HG03378 (cell line): ENCODE measurements at regions not wholly inside any gene's neighbourhood (a gene's known extent, or its start where the extent isn't known, plus 50 kb on each side); places are given as distances from the start of the nearest gene placed in this dataset.

Experiments
- ATAC-seq: cut with Tn5 transposase; IDR thresholded peaks from one replicate; pipeline ENCODE4 v1.9.1; 2021; ENCODE audit warnings: mild to moderate bottlenecking, moderate library complexity; ENCODE audit not compliant: unreplicated experiment

DNA sequence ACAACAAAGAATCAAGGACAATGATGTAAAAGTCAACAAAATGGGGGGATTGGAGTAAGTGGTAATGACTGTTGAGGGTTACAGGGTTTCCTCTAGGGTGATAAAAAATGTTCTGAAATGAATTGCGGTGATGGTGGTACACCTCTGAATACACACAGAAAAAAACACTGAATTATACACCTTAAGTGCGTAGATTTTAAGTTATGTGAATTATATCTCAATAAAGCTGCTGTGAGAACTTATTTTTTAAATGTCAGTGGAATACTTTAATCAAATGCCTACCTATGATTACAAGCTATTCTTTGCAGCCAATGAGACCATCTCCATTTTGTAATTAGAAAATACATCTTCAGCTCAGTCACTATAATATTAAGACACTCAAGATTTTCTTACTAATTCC is 53.5 kb downstream of the ZNF608 start:
- ATAC-seq: no peak

DNA sequence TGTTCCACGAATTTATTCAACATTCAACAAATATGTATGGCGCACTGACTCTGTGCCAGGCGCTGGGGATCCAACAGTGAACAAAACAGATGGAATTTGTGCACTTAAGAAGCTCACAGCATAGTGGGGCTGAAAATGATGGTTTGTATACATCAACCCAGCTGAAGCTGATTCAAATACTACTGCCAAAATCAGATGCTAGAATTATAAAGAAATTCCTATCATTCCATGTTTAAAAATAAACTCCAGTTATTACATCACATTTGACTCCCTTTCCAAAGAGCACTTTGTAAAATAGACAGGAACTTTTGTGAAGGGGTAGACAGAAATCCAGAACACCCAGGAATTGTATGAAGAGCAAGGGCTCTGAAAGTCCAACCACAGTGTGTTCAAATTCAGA is 54.1 kb downstream of the ZNF608 start:
- no peak for ATAC-seq

DNA sequence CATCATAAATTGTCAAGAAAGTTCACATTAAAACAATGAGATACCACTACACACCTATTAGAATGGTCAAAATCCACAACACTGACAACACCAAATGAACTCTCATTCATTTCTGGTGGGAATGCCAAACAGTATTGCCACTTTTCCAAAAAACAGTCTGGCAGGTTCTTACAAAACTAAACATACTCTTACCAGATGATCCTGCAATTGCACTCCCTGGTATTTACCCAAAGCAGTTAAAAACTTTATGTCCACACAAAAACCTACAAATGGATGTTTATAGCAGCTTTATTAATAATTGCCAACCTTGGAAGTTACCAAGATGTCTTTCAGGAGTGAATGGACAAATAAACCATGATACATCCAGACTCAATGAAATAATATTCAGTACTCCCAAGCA is 56.8 kb downstream of the ZNF608 start:
- no peak for ATAC-seq

DNA sequence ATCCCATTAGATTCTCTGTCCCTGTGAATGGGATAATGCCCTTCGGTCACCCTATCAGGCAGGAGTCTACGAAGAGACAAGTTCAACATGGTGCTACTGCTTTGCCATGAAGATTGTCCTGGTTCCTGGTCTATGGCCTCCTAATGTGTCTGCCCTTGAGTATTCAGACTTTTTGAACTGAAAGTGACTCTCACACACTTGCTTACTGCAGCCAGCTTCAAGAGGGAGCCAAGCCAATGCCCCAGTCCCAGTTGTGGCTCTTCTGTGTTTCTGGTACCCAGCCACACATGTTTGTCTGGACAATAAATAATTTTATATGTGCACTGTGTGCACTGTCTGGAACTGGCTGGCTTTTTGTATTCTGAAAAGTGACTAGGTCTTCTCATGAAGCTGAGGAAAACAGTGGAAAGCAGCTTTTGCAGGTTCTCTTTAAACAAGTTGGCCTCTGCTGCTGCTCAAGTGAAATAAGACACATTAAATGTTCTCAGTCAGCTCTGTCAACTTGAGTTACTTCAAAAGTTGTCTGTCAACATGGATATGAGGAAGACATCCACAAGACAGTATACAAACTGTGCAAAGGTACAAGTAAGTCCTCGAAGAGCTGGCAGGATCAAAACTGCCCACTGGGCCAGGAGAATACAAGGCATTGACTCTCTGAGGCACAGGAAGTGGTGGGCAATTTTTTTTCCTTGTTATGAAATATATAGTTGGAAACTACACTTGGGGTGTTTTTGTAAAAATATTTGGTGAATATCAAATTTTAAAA is 60.0 kb downstream of the ZNF608 start:
- ATAC-seq: no peak

DNA sequence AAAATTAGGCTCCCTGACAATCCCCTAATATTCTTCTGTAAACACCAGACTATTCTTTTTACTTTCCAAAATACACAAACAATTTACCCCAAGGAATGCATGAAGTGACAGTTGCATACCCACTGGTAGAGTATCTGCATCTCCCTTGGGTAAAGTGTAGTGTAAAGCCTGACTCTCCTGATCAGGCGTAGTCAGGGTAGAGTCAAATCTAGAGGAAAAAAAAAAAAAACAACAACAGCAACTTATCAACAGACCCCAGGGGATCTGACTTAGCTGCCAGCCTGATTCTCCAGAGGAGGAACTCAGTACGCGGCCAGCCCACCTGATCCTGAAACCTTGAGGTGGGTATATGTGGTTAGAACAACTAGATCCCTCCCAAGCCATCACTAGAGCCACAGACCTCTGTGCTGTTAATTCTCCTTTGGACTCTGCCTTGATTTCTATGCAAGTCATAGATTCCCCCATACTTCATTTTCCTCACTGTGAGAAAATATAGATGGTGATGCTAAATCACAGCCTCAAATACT is 61.0 kb downstream of the ZNF608 start:
- no peak for ATAC-seq

DNA sequence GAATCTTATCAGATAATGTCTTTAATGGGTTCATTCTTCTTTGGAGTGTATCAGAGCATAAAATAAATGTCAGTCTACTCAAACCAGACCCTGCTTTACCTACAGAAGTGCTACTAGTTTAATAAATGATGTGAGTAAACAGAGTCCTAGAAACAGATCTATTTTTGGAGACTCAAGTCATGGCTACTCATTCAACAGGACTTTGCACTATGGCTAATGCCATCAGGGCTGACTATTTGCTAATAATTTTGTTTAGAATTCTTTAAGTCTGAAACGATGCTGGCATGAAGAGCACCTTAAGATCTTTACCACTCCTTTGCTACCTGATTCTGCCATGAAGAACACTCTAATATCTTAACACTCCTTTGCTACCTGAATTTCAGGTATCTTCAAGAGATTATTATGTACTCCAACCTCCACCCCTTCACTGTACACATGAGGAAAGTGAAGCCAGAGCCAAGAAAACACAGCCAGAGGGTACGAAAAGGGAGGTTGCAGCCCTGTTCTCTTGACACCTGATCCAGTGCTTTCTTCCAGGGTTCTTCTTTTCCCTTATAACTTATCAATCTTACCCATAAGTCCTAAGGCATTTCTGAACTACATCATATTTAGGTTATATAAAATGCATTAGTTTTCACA is 62.4 kb downstream of the ZNF608 start:
- ATAC-seq: no peak

DNA sequence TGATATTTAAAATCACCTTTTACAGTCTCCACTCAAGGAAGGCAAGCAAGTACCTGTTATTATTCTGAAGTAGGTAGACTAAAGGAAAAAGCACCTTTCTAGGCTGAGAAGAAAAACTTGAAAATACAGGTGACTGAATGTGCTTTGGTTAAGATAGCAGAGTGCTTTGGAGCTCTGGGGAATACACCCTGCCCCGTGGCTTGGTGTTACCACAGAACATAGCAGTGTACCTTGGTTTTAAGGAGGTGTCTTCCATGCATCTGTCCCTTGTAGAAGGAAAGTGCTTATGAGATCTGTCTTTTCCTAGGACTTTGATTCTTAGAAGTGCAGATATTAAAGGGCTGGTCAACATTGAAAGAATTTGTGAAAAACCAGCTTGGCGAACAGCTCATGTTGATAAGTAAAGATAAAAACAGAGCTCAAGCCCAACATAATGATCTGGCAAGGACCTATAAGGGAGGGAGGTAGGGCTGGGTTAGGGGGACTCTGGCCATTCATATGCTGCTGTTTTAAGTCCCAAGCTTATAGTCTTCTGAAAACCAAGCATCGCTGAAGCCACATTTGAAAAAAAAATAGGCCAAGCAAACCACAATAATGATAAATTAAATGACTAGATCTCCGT is 66.8 kb downstream of the ZNF608 start:
- ATAC-seq: no peak

DNA sequence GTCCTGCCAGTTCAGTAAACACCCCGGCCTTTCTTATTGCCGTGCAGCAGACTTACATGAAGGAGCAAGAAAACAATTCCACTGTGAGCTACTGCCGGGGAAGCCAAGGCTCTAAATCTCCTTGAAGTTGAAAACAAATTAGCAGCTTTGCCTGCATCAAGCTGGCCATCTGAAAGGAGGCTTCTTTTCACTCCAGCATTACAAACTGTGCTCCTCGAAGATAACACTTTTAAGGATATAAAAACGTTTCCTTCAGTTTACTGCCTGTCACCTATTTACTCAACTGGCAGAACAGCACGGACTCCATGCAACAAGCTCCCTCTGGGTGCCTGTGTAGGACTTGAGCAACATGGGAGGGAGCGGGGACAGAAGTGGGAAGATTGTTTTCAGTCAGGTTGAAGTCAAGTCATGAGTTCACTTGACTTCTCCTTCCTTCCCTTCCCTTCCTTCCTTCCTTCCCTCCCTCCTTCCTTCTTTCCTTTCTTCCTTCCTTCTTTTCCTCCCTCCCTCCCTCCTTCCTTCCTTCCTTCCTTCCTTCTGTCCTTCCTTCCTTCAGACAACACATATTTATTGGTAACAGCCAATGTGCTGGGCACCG is 67.4 kb downstream of the ZNF608 start:
- no peak for ATAC-seq

DNA sequence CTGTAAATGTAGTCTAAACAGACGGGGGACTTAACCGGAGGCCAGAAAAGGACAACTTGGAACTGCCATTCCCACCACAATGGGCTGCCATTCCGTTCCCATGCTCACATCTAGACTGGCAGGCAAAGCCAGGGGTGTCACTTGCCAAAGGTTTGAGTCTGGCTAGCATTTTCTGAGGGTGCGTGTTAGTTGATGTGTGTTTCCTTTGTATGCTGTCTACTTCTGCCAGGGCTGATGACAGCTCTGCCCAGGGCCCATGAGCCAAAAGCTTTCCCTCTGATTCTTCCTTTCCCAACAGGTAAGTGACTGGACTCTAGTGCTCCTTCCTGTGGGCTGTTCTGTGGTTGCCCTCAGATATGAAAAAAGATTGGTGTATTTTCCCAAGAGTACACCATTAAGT is 68.0 kb downstream of the ZNF608 start:
- ATAC-seq: no peak

DNA sequence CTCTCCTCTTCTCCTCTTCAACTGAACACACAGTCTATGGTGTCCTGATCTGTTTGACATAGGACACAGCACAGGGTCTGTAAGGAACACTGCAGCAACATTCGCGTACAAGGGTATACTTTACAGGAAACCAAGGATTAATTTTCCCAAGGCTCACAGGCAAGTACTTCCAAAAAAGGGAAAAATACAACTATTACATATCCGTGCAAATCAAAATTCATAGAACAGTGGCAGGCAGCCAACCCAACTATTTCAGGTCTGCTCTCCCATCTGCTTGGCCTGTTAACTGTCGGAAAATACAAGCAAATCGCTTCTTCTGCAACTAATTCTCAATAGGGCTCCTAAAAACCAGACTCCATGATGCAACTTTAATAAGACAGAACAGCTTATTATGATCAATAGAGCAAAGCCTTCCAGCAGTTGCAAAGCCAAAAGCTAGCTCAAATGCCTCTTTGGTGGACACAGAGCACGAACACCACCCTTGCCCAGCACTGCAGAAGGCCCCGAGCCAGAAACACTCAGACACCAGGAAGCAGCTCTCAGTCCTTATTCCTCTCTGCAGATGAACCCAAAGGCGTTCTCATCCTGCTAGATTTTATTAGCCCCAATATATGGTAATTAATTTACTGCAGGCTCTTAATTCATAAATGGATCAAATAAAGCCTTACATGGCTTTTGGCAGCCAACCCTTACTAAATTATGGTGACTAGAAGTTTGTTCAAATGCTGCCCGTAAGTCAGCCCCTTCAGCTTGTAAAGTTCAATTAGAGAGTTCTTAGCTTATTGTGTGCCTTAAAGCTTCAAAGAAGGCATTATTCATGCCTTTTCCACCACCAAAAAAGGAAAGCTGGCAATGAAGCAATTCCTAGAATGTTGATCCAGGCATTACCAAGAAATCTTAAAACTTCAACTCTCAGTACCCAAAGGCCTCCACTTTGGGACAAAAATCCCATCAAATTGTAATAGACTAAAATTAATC is 68.8 kb downstream of the ZNF608 start:
- ATAC-seq: no peak

DNA sequence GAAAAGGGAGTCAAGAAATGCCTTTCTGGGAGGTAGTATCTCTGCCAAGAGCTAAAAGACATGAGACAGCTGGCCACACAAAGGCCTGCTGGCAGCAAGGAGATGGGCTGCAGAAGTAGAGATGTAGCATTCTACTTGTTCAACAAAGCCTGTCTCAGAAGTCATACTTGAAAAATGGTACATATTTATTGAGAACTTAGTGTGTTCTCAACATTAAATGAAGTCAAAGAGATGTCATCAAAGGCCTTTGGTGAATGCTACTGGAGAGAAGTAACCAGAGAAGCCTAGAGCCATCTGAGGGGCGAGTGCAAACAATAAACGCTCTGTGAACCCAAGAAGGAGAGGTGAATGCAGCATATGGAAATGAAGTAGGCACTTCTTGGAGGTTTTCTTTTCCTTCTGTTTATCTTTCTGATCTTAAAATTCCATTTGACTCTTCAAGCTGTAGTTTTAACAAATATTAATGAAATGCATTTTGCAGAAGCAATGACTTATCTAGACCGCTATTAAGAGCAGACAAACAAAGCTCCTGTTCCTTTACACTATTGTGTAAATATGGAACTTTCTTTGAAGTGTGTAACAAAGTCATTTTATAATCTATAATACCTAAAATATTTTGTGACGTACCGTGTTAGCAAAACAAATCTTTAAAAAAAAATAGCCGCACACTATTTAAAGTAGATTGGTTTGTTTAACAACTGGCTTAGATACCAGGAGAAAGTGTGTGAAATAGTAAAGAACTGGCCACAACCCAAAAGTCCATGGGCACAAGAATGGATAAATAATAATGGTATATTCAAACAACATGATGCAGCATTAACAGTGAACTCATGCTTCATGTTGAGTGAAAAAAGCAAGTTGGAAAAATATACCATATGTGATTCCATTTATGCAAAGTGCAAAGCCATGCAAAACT is 70.2 kb downstream of the ZNF608 start:
- no peak for ATAC-seq

DNA sequence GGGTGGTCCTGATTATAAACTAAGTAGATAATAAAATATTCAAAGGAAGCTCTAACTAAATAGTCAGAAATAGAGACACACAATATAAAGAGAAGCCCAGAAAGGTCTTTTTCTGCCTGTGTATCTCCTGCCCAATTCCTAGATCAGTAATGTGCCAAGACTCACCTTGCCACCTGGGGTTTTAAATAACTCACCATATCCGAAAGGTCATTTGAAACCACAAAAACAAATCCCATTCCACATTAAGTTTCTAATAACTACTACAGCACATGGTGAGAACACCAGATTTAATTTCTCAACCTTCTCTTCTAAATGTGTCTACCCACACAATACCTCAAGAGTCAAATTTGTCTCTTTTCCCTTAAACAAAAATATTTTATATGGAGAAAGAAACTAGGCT is 75.2 kb downstream of the ZNF608 start:
- ATAC-seq: no peak

DNA sequence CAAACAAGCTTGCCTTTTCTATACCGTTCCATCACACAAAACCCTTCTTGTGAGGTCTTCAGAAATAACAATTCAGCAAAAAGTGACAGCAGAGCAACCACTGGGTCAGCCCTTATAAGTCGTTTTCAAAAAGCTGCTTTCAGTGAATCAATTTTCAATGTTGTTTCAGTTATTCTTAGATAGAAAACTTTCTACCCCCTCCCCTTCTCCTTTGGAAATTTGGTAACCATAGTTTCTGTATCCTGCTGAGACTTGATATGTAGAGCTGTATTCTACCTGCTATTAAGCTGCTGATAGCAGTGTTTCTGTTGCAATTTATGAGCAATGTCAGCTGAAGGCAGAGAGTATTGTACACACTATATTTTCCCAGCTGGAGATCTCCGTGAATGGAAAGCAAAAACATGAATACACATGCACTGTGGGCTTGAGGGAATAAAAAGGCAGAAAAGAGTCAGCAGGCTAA is 75.7 kb downstream of the ZNF608 start:
- no peak for ATAC-seq

DNA sequence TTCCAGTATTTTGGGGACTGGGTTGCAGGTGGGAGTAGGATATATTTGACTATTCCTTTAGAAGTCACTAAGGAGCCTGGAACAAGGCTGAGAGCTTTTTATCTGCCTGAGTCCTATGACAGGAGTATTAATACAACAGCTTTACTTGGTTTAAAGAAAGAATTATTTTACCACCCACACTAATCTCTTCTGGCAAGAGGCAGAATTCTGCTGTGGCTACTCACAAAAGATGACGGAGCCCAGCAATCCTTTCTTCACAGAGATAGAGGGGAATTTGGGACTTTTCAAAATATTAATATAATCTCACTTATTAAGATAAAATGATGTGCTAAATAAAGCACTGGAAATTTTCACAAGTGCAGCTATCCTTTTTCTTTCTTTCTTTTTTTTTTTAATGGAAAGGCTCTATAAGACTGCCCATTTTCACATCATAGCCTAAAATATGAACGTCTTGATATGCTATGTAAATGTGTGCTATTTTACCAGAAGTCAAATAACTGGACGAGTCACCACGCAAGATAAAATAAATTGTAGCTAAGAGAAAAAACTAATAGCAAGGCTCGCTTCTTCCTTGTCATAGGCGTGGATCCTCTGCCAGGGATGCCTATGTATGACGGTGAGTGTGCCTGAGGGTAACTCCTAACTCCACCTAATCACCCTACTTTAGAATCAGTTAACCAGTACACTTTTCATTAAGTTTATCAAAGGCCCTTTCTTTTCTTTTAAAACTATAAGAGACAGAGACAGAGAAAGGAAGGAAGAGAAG is 76.3 kb downstream of the ZNF608 start:
- no peak for ATAC-seq

DNA sequence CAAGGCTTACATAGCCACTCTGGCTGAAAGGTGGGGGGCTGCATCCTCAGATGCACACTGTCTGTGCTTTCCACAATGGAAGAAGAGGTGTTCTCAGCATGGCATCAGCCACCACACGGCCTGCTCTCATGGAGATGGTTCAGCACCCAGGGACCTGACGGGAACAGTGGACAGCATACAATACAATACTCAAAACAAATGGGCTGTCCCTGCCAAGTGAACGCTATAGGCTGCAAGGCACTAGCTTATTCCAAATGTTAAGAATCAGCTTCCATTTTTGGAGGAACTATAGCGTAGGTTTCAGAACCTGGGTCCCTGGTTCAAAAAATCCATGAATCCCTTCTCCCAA is 77.2 kb downstream of the ZNF608 start:
- ATAC-seq: no peak

DNA sequence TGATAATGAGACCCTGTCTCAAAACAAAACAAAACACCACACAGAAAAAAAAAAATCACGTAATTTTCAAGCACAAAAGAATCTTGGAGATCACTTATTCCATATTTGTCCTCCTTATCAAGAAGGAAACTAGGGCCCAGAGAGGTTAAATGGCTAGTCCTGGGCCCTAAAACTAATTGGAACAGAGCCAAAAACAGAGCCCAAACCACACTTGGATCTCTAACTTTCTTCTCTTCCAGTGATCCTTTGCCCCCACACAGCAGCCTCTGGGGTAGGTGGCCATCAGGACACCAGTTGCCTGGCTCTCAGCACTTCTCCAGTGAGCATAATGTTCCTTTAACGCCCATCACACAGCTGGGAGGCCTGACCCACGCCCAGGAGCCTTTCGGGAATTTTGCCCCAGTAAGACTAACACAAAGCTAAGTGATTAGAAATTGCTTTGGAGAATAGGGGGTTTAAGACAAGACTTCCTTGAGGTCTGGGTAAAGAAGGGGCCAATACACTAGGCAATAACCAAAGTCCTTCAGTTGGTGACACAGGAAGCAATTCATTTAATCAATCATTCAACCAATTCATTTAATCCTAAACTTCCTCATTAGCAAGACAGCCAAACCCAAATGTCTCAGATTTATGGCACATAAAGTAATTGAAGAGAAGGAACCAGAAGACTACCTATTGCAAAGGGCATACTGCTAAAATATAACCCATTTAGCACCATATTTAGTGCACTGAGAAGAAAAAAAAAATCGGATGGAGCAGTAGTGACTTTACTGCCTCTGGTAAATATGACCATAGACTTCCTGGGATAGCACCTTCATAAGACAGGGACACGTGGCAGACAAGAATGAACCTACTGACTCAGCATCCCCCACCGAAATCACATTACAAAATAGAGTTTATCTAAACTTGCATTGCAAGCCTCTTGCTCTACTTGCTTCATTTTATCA is 77.8 kb downstream of the ZNF608 start:
- ATAC-seq: no peak

DNA sequence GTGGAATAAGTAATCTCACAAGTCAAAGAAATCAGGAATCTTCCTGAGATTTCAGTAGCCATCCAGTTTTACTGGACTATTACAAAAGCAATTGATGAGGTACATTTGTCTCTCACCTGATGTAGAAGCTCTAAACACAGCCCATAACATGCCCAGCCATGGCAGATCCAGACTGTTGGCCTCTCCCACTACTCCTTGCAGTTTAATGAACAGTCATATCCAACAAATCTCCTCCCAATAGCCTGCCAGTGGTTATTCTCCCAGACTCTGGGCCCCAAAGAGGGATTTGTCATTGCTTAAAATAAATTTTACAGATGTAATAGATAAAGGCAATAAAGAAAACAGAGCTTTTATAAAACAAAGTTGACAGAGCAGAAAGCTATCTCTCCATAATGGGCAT is 80.8 kb downstream of the ZNF608 start:
- no peak for ATAC-seq

DNA sequence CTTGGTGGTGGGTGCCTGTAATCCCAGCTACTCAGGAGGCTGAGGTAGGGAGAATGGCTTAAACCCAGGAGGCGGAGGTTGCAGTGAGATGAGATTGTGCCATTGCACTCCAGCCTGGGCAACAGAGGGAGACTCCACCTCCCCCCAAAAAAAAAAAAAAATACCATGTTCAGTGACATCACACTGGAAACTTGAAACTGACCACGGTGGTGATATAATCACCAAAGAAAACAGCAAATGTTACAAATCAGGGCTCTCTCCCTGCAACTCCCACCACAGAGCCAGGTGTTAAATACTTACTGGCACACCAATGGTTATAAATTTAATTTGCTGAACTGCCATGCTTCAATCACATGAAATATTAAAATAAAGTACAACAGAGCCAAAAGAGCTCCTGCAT is 81.4 kb downstream of the ZNF608 start:
- no peak for ATAC-seq
